Adipocyte (in vitro differentiated cells): ENCODE measurements at regions not wholly inside any gene's neighbourhood (a gene's known extent, or its start where the extent isn't known, plus 50 kb on each side); places are given as distances from the start of the nearest gene placed in this dataset.

Experiments used
- DNase-seq: peaks from one replicate; pipeline ENCODE4 v3.0.0-alpha.2; 2015; ENCODE audit warnings: low read depth
- H3K27me3 ChIP-seq: replicated peaks from 2 replicates; pipeline ENCODE4 v1.7.0; 2013; ENCODE audit warnings: mild to moderate bottlenecking, low read length, moderate library complexity; ENCODE audit not compliant: control insufficient read depth, insufficient read depth
- H3K36me3 ChIP-seq: 2 replicates; pipeline ENCODE4 v1.7.0; 2013; ENCODE audit warnings: low read length, mild to moderate bottlenecking, moderate library complexity; ENCODE audit not compliant: control insufficient read depth, insufficient read depth, severe bottlenecking
- H3K4me1 ChIP-seq: 2 replicates; pipeline ENCODE4 v1.7.0; 2013; ENCODE audit warnings: mild to moderate bottlenecking, low read length, moderate library complexity; ENCODE audit not compliant: control insufficient read depth, insufficient read depth
- H3K4me3 ChIP-seq: 2 replicates; pipeline ENCODE4 v1.7.0; 2013; ENCODE audit warnings: mild to moderate bottlenecking, low read length, moderate library complexity
- H3K9ac ChIP-seq: 2 replicates; pipeline ENCODE4 v1.7.0; 2013; ENCODE audit warnings: mild to moderate bottlenecking, low read length, moderate library complexity
- H3K9me3 ChIP-seq: 2 replicates; pipeline ENCODE4 v1.7.0; 2013; ENCODE audit warnings: mild to moderate bottlenecking, low read length, moderate library complexity; ENCODE audit not compliant: control insufficient read depth

DNA sequence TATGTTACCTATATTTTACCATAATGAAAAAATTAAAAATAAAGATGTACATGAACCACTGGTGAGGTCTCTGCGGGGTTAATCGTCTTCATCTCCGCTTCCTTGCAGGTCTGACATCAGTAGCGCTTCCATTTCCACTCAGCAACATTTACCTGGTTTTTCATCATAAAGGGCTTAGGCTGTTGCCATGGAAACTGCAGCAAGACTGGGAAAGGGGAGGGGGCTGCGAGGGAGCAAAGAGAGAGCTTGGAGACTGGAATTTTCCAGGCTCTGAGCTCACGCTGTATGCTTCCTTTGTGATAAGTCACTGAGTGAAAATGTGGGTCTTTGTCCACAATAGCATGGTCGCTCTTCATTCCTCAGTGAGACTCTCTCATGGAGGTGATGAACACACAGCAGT lies 136.6 kb upstream of the USP29 start:
- Histone ChIP-seq H3K4me1 (no peaks in the 10 kb centered on the region), H3K27me3 (no peaks in the 10 kb centered on the region), H3K9me3 (peaks cover 20% of the 10 kb centered on the region), H3K36me3 (no peaks in the 10 kb centered on the region), H3K9ac (no peak overlapping the region), H3K4me3 (no peak overlapping the region)
- DNase-seq, result no peak

DNA sequence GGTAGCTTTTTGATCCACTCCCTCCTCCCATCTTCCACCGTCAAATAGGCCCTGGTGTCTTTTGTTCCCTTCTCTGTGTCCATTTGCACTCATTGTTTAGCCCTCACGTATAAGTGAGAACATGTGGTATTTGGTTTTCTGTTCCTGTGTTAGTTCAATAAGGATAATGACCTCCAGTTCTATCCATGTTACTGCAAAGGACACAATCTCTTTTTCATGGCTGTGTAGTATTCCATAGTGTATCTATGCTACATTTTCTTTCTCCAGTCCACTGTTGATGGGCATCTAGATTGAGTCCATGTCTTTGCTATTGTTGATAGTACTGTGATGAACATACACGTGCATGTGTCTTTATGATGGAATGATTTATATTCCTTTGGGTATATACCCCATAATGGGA lies 136.0 kb upstream of the USP29 start:
- Histone ChIP-seq H3K4me3 (no peak overlapping the region), H3K9me3 (peaks cover 18% of the 10 kb centered on the region), H3K9ac (no peak overlapping the region), H3K4me1 (no peaks in the 10 kb centered on the region), H3K27me3 (no peaks in the 10 kb centered on the region), H3K36me3 (no peaks in the 10 kb centered on the region)
- DNase-seq, result no peak

DNA sequence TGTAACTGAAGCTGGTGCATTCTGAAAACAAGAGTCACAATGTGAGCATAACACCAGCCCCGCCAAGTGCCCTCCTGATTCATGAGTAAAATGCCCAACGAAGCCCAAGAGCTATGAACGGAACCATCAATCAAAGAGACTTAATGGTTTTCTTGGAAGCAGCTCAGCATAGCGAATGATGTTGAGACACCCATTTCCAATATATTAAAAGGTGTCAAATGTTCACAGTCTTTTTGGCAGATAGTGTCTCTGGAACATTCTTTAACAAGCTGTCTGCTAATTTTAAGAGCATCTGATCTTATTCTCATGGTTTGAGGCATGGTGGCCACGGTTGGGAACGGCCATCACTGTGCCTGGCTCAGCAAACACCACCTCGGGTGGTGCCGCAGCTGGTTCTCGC lies 133.4 kb upstream of the USP29 start:
- H3K36me3 ChIP-seq, result no peaks in the 10 kb centered on the region
- H3K27me3 ChIP-seq, result no peaks in the 10 kb centered on the region
- H3K9ac ChIP-seq, result no peak overlapping the region
- H3K4me3 ChIP-seq, result no peak overlapping the region
- no peak for DNase-seq
- no peaks in the 10 kb centered on the region for H3K4me1 ChIP-seq
- peaks cover 21% of the 10 kb centered on the region for H3K9me3 ChIP-seq

DNA sequence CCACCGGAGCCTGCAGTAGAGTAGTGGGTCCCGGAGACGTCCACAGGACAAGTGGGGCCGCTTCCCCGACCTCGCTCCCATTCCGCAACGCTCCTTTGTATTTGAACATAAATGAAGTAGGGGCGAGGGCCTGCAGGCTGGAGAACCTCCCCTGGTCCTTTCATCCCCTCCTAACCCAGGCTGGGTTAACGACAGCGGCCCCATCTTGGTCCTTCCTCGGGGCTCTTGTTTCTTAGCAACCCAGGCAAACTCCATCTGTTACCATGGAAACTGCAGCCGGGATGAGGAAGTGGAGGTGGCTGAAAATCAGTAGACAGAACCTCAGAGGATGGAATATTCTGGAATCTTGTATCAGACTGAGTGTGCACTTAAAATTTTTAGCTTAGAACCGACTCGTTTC lies 132.6 kb upstream of the USP29 start:
- no peak for DNase-seq
- Histone ChIP-seq H3K9me3 (peaks cover 21% of the 10 kb centered on the region), H3K4me3 (no peak overlapping the region)

DNA sequence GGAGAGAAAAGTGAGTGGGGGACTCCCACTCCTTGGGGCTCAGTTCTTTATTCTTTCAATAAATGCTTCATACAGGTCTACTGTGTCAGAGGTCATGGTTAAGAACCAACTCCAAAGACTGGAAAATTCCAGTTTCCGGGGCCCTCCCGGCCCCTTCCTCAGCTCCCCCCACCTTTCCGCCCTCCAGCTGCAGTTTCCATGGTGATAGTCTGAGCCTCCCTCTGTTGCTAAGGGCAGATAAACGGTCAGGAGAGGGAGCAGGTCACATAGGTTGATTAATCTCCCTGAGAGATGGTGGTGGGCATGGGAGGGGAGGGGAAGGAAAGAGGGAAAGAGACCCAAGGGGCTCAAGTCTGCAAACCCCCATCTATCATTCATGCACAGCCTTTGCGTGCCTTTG lies 131.5 kb upstream of the USP29 start:
- H3K4me3 ChIP-seq, result no peak overlapping the region
- H3K27me3 ChIP-seq, result no peaks in the 10 kb centered on the region
- no peaks in the 10 kb centered on the region for H3K4me1 ChIP-seq
- no peaks in the 10 kb centered on the region for H3K36me3 ChIP-seq
- peaks cover 21% of the 10 kb centered on the region for H3K9me3 ChIP-seq
- DNase-seq, result no peak
- H3K9ac ChIP-seq, result no peak overlapping the region

More for the DNA sequence above, 132.6 kb upstream of the USP29 start:
- Histone ChIP-seq H3K36me3 (no peaks in the 10 kb centered on the region), H3K27me3 (no peaks in the 10 kb centered on the region), H3K4me1 (no peaks in the 10 kb centered on the region), H3K9ac (no peak overlapping the region)

DNA sequence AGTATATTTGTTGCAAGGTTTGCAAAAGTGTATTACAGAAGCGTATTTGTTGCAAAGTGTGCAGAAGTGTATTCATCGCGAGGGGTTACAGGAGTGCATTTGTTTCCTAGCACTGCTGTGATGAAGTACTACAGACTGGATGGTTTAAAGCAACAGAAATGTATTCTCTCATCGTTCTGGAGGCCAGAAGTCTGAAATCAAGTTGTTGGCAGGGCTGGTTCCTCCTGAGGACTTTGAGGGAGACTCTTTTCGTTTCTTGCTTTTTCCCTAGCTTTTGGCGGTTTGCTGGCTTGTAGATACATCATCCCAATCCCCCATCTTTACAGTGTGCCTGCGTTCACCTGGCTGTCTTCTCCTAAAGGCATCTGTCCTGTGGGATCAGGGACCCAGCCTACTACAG lies 127.9 kb upstream of the USP29 start:
- H3K4me3 ChIP-seq, result no peak overlapping the region
- DNase-seq, result no peak
- H3K27me3 ChIP-seq, result no peaks in the 10 kb centered on the region
- no peak overlapping the region for H3K9ac ChIP-seq
- peaks cover 3% of the 10 kb centered on the region for H3K9me3 ChIP-seq
- H3K4me1 ChIP-seq, result no peaks in the 10 kb centered on the region
- H3K36me3 ChIP-seq, result no peaks in the 10 kb centered on the region

DNA sequence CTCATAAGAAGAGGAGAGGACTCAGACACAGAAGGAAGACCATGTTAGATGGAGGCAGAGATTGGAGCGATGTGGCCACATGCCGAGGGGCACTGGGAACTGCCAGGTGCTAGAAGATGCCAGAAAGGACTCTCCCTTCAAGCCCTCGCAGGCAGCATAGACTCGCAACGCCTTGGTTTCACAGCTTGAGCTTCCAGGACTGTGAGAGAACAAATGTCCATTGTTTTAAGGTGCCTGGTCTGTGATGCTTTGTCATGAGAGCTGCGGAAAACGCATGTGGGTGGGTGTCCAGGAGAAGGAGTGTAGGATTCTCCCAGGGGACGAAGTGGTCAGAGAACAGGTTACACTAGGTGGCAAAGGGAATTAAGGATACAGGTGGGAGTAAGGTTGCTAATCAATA lies 125.9 kb upstream of the USP29 start:
- no peaks in the 10 kb centered on the region for H3K4me1 ChIP-seq

DNA sequence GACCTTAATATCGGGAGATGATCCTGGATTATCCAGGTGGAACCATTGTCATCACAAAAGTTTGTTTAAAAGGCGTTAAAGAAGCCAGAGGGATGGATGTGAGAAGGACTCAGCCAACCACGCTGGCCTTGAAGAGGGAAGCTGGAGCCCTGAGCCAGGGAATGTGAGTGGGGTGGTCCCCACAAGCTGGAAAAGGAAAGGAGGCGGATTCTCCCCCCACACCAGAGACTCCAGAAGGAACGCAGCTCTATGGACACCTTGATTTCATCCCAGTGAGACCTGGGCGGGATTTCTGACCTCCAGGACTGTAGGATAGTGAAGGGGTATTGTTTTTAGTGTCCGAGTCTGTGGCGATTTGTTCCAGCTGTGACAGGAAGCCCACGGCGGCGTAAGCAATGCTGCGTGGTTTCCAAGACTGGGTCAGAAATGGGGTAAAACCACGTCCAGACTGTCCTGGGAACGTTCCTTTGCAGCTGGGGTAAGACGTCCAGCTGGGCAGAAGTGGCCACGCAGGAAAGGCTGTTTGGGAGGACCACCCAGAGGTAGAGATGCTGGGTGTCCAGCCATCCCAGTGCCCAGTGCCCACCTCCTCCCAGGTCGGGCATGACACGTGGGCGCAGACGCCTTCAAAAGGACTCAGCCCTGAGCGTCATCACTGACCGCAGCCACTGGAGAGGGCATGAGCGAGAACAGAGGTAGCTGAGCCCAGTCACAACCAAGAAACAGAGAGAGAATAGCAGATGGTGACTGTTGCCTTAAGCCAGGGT lies 125.4 kb upstream of the USP29 start:
- no peaks in the 10 kb centered on the region for H3K36me3 ChIP-seq
- no peaks in the 10 kb centered on the region for H3K27me3 ChIP-seq
- H3K9me3 ChIP-seq, result peaks cover 2% of the 10 kb centered on the region
- H3K4me1 ChIP-seq, result no peaks in the 10 kb centered on the region
- DNase-seq, result no peak
- no peak overlapping the region for H3K9ac ChIP-seq
- H3K4me3 ChIP-seq, result no peak overlapping the region

More for the DNA sequence above, 125.9 kb upstream of the USP29 start:
- peaks cover 3% of the 10 kb centered on the region for H3K9me3 ChIP-seq
- H3K9ac ChIP-seq, result no peak overlapping the region
- H3K36me3 ChIP-seq, result no peaks in the 10 kb centered on the region
- no peaks in the 10 kb centered on the region for H3K27me3 ChIP-seq
- DNase-seq, result no peak
- no peak overlapping the region for H3K4me3 ChIP-seq

DNA sequence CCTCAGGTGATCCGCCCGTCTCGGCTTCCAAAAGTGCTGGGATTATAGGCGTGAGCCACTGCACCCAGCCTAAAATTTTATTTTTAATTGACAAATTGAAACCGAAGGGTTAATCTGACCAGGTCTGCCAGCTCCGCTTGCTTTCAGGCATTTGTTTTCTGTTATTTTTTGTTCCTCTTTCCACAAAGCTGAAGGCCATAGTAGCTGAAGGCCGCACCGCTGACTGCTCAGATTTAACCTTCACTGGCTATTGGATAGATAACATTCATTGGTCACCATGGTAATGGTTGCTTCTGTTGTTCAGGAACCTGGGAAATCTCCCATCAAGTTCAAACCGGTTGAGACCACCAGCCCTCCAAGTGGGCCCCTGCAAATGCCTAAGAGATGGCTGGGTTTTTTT lies 124.5 kb upstream of the USP29 start:
- H3K27me3 ChIP-seq, result no peaks in the 10 kb centered on the region
- H3K4me3 ChIP-seq, result no peak overlapping the region
- no peak for DNase-seq
- no peaks in the 10 kb centered on the region for H3K9me3 ChIP-seq
- no peaks in the 10 kb centered on the region for H3K36me3 ChIP-seq
- H3K4me1 ChIP-seq, result no peaks in the 10 kb centered on the region
- no peak overlapping the region for H3K9ac ChIP-seq

DNA sequence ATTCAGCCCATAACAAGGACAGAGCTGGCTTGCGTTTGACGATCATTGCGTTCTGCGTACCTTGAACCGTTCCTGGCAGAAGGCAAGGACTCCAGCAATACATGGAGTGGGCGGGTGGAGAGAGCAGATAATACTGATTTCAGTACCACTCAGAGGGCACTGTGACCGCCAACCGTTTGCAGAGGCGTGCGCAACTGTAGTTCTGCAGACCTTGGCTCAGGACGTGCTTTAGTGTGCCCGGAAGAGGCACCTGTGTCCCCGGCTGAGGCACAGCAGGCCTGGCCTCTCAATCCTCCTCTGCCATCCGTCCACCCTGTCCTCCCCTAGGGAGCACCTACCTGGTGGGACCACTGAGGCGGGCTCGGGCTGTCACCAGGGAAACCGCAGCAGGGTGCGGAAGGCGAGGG lies 117.6 kb upstream of the USP29 start:
- Histone ChIP-seq H3K36me3 (no peaks in the 10 kb centered on the region), H3K9me3 (no peaks in the 10 kb centered on the region), H3K4me3 (no peak overlapping the region), H3K9ac (no peak overlapping the region), H3K27me3 (no peaks in the 10 kb centered on the region), H3K4me1 (no peaks in the 10 kb centered on the region)
- DNase-seq, result no peak

DNA sequence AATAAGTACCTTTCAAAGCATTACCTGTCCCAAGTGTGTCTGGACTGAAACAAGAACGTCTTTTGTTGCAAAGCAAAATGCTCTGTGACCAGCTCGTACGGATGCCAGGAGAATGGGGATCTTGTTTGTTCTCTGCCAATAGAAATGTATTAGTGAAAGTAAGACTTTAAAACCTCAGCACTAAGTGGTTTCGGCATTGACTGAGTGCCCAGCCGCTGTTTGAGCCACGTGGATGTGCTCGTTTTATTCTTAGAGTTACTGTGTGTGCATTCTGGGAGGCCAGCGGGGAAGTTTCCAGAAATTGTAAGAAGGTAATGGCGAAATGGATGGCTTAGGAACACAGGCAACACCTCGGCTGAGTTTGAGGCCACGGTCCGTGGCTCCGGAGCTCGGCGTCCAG lies 117.1 kb upstream of the USP29 start:
- DNase-seq, result no peak
- H3K9me3 ChIP-seq, result no peaks in the 10 kb centered on the region
- no peaks in the 10 kb centered on the region for H3K27me3 ChIP-seq
- no peak overlapping the region for H3K9ac ChIP-seq
- H3K36me3 ChIP-seq, result no peaks in the 10 kb centered on the region
- H3K4me1 ChIP-seq, result no peaks in the 10 kb centered on the region
- no peak overlapping the region for H3K4me3 ChIP-seq

DNA sequence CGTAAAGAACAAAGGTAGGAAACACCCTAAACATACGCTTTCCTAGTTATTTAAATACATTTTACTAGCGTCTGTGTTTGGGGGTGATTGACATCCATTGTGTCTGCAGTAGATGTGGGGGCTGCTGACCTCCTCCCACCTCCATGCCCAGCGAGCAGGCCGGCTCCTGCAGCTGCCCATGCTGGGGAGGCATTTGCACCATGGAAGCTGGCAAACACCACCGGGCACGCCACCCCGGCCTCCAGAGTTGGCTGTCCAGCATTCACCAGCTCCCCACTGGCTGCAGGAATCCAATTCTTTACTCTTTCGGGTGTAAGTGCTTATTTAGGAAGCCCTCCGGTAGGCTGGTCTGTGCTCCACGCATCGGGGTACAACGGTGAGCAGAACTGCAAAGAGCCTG lies 115.4 kb upstream of the USP29 start:
- no peaks in the 10 kb centered on the region for H3K36me3 ChIP-seq
- H3K27me3 ChIP-seq, result no peaks in the 10 kb centered on the region
- no peaks in the 10 kb centered on the region for H3K9me3 ChIP-seq
- H3K4me1 ChIP-seq, result no peaks in the 10 kb centered on the region
- H3K4me3 ChIP-seq, result no peak overlapping the region
- no peak overlapping the region for H3K9ac ChIP-seq
- DNase-seq, result no peak
